Kidney epithelial cell (primary cell): ENCODE measurements at regions not wholly inside any gene's neighbourhood (a gene's known extent, or its start where the extent isn't known, plus 50 kb on each side); places are given as distances from the start of the nearest gene placed in this dataset.

Source experiments
- DNase-seq: peaks from one replicate; pipeline ENCODE4 v3.0.0-alpha.2; 2010; ENCODE audit warnings: low read depth
- H3K27me3 ChIP-seq: 2 replicates; pipeline ENCODE4 v1.6.0; 2011; ENCODE audit warnings: low read length; ENCODE audit not compliant: control insufficient read depth, insufficient read depth
- H3K36me3 ChIP-seq: 2 replicates; pipeline ENCODE4 v1.5.1; 2011; ENCODE audit warnings: low read length; ENCODE audit not compliant: control insufficient read depth, insufficient read depth
- H3K4me3 ChIP-seq: 2 replicates; pipeline ENCODE4 v1.5.1; 2011; ENCODE audit warnings: low read depth, mild to moderate bottlenecking, control low read depth, low read length
- TF ChIP-seq, protein P1 (sequence below): IDR thresholded peaks from 2 replicates; pipeline ENCODE4 v1.5.1; 2011; ENCODE audit warnings: mild to moderate bottlenecking, moderate library complexity, low read length, control low read depth, inconsistent platforms; ENCODE audit not compliant: insufficient read depth, poor library complexity, severe bottlenecking

GRCh38 chr5:93886098-93886806, 144.9 kb upstream of the POU5F2 start:
- DNase-seq = no peak
- no peaks in the 10 kb centered on the region for H3K27me3 ChIP-seq
- H3K4me3 ChIP-seq = no peak overlapping the region
- TF ChIP-seq, protein P1, sequence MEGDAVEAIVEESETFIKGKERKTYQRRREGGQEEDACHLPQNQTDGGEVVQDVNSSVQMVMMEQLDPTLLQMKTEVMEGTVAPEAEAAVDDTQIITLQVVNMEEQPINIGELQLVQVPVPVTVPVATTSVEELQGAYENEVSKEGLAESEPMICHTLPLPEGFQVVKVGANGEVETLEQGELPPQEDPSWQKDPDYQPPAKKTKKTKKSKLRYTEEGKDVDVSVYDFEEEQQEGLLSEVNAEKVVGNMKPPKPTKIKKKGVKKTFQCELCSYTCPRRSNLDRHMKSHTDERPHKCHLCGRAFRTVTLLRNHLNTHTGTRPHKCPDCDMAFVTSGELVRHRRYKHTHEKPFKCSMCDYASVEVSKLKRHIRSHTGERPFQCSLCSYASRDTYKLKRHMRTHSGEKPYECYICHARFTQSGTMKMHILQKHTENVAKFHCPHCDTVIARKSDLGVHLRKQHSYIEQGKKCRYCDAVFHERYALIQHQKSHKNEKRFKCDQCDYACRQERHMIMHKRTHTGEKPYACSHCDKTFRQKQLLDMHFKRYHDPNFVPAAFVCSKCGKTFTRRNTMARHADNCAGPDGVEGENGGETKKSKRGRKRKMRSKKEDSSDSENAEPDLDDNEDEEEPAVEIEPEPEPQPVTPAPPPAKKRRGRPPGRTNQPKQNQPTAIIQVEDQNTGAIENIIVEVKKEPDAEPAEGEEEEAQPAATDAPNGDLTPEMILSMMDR = no peak
- H3K36me3 ChIP-seq = no peaks in the 10 kb centered on the region

- Histone ChIP-seq H3K36me3 (no peaks in the 10 kb centered on the region), H3K27me3 (no peaks in the 10 kb centered on the region), H3K4me3 (no peak overlapping the region)
- TF ChIP-seq, protein P1 = no peak
- DNase-seq = no peak
Observed at GRCh38 chr5:93884254-93884653, 142.9 kb upstream of the POU5F2 start.

GRCh38 chr5:93883459-93883858, 142.1 kb upstream of the POU5F2 start:
- Histone ChIP-seq H3K4me3 (no peak overlapping the region), H3K36me3 (no peaks in the 10 kb centered on the region), H3K27me3 (no peaks in the 10 kb centered on the region)
- DNase-seq = no peak
- TF ChIP-seq, protein P1 = no peak

- no peak for DNase-seq
- no peaks in the 10 kb centered on the region for H3K27me3 ChIP-seq
- TF ChIP-seq, protein P1 = no peak
- H3K4me3 ChIP-seq = no peak overlapping the region
- H3K36me3 ChIP-seq = no peaks in the 10 kb centered on the region
Observed at GRCh38 chr5:93875693-93876092, 134.3 kb upstream of the POU5F2 start.

- TF ChIP-seq, protein P1 = no peak
- no peak for DNase-seq
- no peak overlapping the region for H3K4me3 ChIP-seq
- no peaks in the 10 kb centered on the region for H3K27me3 ChIP-seq
- no peaks in the 10 kb centered on the region for H3K36me3 ChIP-seq
Observed at GRCh38 chr5:93874491-93874890, 133.1 kb upstream of the POU5F2 start.

GRCh38 chr5:93874080-93874479, 132.7 kb upstream of the POU5F2 start:
- H3K27me3 ChIP-seq = no peaks in the 10 kb centered on the region
- DNase-seq = no peak
- H3K36me3 ChIP-seq = no peaks in the 10 kb centered on the region
- no peak overlapping the region for H3K4me3 ChIP-seq
- TF ChIP-seq, protein P1 = no peak
